HG02678 (cell line): ENCODE measurements at regions not wholly inside any gene's neighbourhood (a gene's known extent, or its start where the extent isn't known, plus 50 kb on each side); places are given as distances from the start of the nearest gene placed in this dataset.

Experiments
- ATAC-seq: cut with Tn5 transposase; IDR thresholded peaks from one replicate; pipeline ENCODE4 v1.9.1; 2021; ENCODE audit warnings: mild to moderate bottlenecking, moderate library complexity; ENCODE audit not compliant: unreplicated experiment

DNA sequence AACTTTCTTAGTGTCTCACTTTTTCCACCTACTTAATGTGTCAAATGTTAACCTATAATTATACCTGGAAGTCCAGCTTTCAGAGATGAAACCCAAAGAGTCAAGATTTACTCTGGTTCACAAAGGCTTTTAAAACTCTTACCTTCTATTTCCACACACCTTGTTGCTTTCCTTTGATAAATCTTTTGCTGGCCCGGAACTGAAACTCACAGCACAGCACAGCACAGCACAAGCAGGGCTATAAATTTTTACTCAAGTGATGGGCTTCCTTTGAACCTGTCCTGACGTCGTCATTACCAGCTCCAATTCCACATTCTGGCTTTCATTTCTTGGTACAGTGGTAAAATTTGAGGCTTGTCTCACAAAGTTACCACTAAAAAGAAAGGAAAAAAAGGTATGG is 861.0 kb downstream of the SORCS3 start:
- no peak for ATAC-seq

DNA sequence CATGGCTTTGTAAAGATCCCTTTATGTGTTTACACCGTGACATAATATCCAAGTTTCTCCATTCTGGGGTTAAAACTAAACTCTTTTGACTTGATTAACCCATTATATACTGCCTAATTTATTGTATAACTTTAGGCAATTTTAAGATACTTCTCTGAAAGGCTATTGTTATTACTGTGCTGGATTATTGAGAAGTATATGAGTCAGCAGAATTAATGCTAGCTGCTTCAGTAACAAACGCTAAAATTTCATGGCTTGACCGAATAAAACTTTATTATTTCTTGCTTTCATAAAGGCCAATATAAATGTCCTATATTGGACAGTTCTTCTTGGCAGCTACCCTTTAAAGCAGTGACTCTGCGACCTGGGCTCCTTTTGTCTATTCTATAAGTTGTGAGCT is 853.9 kb downstream of the SORCS3 start:
- ATAC-seq, result no peak

DNA sequence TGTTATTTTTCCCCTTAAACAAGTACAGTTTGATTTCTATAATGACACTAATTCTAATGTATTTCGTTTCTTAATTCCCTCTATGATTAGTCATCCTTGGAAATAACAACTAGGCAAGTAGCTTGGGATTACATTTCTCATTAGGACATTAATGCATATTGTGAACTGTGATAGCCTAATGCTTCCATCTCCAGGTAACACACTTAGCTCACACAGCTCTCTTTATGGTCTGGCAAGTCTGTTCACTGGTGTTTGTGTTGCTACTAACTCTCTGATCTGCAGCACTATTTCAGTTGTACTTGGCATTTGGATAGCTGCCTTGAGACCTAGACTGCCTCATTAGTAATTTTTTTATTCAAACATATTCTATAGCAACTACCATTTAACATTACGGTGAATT is 853.2 kb downstream of the SORCS3 start:
- no peak for ATAC-seq

DNA sequence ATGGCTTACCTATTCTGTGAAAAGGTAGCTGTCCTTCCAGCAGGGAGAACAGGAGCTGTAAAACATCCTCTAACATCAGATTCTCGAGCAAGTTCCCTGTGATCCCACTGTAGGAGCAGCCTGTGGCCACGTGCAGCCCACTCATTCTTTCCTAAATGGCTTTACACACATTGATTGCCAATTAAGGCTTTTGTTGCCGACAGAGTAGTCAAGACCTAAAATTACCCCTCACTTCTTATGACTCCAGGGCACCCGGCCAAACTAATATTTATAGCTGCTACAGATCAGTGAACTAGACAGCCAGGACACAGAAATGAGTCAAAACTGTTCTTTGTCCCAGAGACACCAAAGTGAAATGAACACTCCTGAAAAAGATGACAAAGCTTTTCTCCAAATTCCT is 832.1 kb downstream of the SORCS3 start:
- no peak for ATAC-seq

DNA sequence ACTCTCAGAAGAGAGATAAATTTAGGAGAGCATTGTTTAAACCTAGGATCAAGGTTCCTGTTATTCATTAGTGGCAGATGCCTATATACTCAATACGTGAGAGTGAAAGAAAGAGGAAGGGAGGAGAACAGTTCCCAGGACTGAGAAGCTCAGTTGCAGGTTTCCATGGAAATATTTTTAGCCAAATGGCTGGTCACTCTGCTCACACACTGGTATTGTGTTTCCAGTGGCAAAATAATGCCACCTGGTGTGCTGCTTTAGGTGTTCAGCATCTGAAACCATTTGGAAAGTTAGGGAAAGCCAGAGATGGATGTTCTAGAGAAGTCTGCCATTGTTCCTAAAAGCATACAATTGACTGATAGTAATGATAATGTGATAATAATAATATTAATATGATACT is 827.7 kb downstream of the SORCS3 start:
- ATAC-seq, result no peak

DNA sequence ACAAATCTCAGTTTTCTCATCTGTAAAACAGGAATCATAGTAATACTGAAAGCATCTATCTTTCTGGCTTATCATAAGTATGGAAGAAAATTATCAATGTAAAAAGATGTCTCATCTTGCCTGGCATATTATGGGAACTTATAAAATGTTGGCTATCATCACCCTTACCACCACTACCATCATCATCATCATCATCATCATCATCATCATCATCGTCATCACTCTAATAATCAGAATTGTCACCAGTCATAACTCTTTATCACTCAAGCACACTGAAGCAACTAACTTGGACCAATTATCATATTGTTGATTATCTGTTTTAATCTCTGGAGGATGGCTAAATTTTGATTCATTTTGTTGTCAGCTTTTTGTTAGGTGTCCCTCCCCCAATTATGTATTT is 825.4 kb downstream of the SORCS3 start:
- ATAC-seq, result no peak

DNA sequence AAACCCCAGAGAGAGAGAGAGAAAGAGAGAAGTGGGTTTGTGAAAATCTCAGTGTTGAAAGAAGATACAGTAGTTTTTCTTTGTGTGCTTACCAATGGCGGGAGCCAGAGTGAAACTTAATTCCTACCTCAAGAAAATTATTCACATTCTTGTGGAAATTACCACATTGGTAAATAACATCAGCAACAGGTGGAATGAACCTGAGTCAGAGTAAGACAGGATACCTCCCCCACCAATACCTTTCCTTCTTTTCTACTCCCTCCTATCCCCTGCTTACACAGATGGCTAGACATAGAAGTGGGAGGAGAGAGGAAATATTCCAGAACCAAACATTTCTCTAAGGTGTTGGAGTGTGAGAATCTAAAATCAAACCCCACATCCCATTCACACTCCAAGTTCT is 793.9 kb downstream of the SORCS3 start:
- no peak for ATAC-seq

DNA sequence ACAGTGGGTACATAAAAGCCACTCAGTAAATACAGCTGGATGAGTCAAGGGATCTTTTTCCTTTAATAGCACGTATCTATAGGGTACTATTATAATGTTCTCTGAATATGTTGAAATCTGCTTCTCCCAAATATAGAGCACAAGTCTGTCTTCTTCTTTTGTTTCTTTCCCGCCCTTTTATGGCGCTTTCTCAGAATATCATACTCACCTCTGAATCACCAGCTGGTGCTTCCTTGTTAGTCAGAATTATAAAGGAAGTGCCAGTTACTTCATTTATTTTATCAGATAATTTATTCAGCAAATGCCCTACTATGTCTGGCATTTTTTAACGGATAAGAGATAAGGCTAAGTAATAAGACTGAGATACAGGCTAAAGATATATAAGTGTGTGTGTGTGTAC is 772.9 kb downstream of the SORCS3 start:
- ATAC-seq, result no peak

DNA sequence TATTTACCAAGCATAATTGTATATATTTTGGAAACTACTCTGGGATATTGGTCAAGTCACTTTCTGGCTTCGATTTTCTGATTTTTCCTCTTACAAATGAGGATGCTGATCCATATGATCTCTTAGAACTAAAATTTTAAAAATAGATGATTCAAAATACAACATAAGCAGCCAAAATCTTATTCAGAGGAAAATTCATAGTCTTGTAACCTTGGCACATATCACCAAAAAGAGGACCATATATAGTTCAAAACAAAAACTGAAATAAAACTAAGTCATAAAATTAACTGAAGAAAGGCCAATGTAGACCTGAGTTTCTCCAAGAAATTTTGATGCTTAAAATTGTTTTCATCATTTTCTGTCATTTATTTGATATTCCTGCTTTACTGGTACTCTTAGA is 768.3 kb downstream of the SORCS3 start:
- no peak for ATAC-seq

DNA sequence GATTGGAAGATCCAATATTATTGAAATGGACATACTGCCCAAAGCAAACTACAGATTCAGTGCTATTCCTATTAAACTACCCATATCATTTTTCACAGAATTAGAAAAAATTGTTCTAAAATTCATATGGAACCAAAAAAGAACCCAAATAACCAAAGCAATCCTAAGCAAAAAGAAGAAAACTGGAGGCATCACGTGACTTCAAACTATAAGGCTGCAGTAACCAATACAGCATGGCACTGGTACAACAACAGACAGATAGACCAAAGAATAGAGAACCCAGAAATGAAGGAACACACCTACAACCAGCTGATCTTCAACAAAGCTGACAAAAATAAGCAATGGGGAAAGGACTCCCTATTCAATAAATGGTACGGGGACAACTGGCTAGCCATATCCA is 765.4 kb downstream of the SORCS3 start:
- no peak for ATAC-seq

DNA sequence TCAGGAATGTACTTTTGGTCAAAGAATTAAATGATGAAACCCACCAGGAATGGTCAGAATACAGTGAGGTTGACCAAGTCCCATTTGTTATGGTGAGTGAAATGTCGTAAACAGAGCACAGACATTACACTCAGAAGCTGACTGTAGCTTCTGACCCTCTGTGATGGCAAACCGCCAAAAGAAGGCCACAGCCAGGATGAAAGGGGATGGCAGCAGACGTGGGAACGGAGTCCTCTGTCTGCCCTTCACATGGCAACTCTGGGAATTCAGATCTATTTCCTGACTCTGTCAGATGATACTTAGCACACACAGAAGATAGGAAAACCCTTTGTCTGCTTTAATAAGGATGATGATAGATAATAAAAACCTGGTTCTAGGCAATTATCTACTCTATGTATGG is 757.1 kb downstream of the SORCS3 start:
- ATAC-seq, result no peak

DNA sequence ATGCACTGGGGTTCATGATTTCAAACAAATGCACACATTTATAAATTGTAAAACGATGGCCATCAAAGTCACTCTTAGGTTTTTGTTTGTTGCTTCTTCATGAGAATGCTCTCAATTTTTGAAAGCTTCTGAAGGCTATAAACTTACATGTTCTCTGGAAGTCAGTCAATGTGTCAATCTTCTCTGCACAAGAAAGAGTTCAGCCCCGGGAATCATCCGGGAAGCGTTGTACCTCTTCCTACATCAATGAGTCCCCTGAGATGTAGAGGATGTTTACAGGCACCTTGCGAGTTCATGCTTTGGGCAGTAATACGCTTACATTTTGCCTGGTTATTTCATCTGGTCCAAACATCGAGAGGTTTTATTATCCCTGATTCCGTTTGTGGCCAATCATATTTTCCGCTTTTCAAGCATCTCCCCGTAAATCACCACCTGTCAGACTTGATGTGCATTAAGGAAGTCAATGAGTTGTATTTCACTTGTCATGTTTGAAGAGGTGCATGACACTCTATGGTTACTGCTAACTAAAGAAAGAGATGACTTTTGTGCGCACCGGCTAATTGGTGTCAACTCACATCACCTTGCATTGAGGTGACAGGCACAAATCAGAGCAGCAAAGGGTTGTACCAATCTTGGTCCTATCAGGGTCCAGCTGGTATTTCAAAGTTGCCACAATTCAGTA is 750.7 kb downstream of the SORCS3 start:
- no peak for ATAC-seq

DNA sequence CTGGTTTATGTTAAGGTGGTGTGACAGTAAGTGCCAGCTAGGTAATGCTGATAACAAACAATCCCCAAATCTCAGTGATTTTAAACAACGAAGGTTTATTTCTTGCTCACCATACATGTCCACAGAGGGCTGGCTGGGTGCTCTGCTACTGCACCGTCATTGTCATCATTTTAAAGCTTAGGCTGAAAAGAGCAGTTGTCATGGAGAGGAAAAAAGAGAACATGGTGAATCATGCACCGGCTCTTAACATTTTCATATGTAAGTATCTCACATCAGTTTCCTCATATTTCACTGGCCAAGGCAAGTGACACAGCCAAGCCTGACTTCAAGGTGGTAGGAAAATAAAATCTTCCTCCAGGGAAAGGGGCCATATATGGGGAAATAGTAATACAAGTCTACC is 746.9 kb downstream of the SORCS3 start:
- ATAC-seq, result no peak

DNA sequence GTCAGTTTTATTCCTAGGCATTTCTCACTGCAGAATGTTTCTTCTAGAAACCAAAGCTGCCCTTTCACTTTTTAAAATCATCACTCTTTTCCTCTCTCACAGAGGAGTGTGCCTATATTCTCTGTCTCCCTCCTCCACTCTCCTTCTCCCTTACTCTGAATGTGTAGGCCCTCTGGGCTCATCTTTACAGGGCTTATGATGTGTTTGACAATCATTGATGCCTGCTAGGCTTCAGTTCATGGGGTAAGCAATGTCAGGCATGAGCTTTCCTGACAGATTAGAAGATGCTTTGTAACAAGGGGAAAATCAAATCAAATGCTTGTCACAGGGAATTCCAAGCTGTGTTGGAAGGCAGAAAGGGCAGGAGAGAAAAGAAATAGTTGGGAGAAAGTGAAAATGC is 742.9 kb downstream of the SORCS3 start:
- ATAC-seq, result no peak

DNA sequence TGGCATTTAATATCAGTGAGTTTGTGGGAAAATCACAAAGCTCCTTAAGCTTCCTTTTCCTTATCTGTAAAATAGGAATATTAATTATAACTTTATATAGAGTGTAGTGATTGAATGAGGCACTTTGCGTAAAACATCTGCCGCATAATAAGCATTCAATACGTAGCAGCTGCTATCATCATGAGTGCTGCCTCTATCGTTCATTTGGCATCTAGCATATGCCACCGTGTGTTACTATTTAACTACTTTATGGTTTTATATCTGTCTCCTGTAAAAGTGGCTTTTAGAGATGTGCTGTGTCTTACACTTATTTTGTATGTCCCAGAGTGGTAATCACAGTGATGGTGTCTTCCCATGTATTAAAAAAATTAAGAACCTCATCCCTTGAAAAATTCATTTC is 729.6 kb downstream of the SORCS3 start:
- ATAC-seq, result no peak

DNA sequence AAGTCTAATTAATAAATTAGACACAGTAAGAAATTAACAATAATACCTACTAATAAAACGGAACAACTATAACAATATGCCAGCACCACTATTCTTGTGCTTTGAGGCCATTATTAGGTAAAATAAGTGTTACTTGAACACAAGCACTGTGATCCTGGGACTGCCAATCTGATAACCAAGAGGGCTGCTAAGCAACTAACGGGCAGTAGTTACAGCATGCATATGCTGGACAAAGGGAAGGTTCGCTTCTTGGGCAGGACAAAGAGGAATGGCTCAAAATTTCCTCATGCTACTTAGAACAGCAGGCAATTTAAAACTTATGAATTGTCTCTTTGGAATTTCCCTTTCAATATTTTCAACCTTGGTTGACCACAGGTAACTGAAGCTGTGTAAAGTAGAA is 718.6 kb downstream of the SORCS3 start:
- ATAC-seq, result no peak

DNA sequence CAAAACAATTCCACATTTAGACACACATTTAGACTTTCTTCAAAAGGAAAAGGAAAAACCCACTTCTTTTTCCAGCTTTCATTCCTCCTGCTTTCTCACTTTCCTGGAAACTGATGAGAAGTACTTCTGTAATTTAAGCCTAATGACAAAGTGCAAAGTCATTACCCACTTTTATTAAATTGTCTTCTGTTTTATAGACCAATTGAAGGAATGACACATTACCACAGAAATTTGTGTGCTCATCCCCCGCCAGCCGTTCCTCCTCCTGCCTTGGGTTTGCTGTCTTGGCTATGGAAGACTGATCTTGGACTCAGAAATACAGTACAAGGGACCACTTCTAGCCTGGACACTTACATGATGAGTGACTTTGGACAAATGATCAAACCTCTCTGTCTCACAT is 717.8 kb downstream of the SORCS3 start:
- no peak for ATAC-seq

DNA sequence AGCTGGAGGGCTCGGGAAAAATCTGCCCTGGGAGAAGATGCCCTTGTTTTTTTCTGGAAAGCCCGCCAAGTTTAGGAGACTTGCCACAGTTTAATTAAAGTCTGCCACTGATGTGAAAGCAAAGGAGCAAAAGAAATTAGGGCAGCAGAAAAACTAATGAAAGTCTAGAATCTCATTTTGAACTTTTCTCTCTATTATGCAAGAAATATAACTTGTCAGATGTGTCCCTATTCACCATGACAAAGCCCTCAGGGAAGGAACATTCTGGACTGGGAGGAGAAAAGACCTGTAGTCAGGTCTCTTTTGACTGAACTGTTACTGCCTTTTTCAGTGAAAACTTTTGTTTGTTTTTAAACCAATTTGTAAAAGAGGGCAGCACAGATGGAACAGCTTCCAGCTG is 715.5 kb downstream of the SORCS3 start:
- no peak for ATAC-seq

DNA sequence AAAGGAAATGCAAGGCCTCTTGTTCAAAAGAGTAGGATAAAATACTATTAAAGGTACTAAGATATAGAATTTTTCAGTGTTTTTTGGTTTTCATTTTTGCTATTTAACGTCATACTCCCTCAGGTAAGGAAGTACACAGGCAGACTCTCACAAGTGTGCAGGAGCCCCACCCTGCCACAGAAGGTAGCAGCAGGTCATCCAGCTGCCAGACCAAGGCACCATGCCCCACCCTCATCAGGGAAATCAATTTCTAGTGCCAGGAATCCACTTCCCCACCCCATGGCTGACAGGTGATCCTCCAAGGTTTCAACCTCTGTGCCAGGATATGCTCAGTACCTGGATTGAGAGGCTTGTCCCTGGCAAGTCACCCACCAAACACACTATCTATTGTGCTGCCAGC is 712.9 kb downstream of the SORCS3 start:
- ATAC-seq, result no peak

DNA sequence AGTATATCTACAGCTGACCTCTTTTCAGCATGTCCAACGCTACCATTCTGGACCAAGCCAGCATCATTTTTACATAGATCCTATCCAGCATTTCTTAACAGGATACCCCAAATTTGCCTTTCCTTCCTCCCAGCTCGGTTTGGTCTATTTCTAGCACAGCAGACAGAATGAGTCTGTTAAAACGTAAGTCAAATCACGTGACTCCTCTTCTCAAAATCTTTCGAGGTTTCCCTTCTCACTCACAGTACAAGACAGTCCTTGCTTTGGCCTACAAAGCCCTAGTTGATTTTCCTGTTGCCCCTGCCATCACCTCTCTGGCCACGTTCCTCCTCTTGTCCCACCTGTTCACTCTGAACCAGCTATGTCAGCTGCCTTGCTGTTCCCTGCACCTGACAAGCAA is 711.7 kb downstream of the SORCS3 start:
- ATAC-seq, result no peak

DNA sequence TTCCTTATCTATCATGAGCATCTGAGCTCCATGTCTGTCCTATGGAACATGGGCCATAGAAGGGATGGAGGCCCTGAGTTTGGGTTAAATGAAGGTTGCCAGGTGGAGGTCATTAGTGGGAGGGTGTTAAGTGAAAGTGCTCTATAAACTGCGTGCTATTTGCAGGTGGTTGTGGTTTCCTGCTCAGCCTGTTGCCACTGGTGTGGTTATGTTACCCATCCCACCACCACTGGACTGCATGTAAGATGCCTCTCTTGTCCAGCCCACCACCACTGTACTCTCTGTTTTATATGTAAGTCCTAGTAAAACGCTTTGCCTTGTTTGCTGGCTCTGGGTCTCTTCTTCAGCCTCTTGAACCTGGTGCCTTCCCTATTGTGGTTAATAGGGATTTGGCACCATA is 711.2 kb downstream of the SORCS3 start:
- no peak for ATAC-seq

DNA sequence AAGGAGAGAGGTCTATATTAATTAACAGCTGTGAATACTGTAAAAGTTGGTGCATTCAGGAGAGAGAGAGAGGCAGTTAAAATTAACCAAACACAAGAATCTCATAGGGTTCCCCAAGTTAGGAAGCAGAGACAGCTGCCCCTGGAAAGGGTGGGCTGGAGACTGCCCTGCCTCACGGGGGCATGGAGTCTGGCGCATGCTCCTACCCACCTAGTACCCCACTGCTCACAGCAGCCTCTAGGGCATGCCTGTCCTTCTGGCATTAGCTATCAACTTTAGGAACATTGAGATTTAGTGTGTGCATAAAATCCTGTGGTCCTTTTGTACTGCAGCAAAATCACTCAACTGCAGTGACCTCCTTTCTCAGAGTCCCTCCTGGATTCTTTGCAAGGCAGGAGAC is 710.1 kb downstream of the SORCS3 start:
- no peak for ATAC-seq

DNA sequence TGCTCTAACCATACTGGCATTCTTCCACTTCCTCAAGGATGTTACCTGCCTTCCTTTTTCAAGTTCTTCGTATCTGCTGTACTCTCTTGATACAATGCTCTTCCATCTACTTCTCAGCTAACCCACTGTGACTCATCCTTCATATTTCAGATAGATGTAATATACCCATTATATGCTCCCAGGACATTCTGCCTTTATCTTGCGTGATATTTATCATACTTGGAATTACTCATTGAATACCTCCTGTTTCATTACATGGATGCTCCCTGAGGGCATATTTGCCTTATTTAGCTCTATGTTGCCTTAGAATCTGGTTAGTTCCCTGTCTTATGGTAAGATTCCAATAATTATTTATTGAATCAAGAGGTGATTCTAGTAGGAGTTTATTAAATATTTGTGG is 706.4 kb downstream of the SORCS3 start:
- no peak for ATAC-seq

DNA sequence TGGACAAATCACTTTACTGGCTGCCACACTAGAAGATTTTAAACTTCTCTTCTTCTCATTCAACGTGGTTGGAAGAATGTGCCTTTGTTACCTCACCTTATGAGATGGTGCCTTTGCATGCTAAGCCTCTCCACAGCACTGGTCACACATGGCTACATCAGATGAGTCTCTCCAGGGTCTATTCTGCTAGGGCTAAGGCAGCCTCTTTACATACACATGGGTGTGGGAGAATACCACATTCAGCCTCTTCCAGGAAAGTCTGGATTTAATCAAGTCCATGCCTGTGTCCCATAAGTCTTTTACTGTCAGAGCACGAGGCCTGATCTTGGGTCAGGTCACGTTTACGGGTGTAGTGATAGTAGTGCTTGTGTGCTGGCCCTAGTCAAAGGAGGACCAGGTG is 701.5 kb downstream of the SORCS3 start:
- no peak for ATAC-seq
